ENCODE measurements at regions not wholly inside any gene's neighbourhood (a gene's known extent, or its start where the extent isn't known, plus 50 kb on each side); places are given as distances from the start of the nearest gene placed in this dataset.

DNA sequence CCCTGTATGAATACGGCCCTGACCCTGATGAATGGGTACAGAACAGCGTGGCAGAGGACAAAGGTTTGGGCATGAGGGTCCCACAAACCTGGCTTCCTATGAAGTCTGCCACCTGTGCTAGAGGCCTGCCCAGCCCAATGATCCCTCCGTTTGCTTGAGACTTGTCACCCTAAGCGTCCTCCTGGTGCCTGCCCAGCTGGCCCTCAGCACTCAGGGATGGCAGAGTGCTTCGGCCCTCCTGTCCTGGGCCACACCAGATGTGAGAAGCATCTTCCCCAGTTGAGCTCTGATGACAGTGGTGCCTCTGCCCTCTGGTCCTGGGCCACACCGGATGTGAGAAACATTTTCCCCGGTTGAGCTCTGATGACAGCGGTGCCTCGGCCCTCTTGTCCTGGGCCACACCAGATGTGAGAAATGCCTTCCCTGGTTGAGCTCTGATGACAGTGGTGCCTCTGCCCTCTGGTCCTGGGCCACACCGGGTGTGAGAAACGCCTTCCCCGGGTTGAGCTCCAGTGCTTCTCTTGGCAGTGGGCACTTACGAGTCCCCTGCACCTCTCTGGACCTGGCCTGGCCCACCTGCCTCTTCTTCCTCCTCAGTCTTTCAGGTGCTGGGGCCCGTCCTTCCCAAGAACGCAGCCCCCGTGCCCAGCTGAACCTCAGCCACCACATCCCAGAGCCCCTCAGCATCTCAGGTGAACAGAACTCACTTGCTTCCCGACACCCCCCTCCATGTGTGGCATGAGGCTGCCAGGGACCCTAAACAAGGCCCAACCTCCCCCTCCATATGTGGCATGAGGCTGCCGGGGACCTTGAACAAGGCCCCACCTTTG, 253.1 kb upstream of the IRX1 start:
- ChIA-PET RAD21 (ENCODE audit: unreplicated experiment) (no interaction called here), CTCF (no interaction called here), POLR2A (no interaction called here), SMC1A (ENCODE audit: uncharacterized antibody, unreplicated experiment) (no interaction called here)
- Histone ChIP-seq H3K4me3 (no peak overlapping the region), H3K9me3 (replicated peaks; ENCODE audit: control insufficient read depth, insufficient read depth, low read length) (peaks cover 1% of the 10 kb centered on the region; the same call in 1 of the 3 replicates), H3K36me3 (ENCODE audit: control insufficient read depth in 2 of 2, insufficient read depth in 2 of 2, low read length in 1 of 2) (no peaks in the 10 kb centered on the region), H3K4me2 (ENCODE audit: control insufficient read depth, insufficient read depth) (no peak overlapping the region), H3K79me2 (ENCODE audit: control insufficient read depth, insufficient read depth, low read length) (no peaks in the 10 kb centered on the region), H3K27ac (ENCODE audit: control insufficient read depth, insufficient read depth) (no peak overlapping the region), H4K20me1 (ENCODE audit: control insufficient read depth, insufficient read depth) (no peaks in the 10 kb centered on the region), H2AFZ (ENCODE audit: control insufficient read depth, low read depth, low read length) (no peak overlapping the region), H3K27me3 (replicated peaks in 1 of 2; ENCODE audit: control insufficient read depth in 2 of 2, insufficient read depth in 2 of 2, low read length in 1 of 2) (no peaks in the 10 kb centered on the region), H3K9ac (ENCODE audit: control insufficient read depth, insufficient read depth, low read length) (no peak overlapping the region), H3K4me1 (ENCODE audit: control insufficient read depth, insufficient read depth, low read length) (no peaks in the 10 kb centered on the region)
- intact Hi-C loops (cut with micrococcal nuclease; ENCODE audit: unreplicated experiment) (no loop called here), in situ Hi-C loops (cut with MboI) (no loop called here)
- no TSS peak for BruUV-seq (replicated peaks)
- TF ChIP-seq, protein P1, sequence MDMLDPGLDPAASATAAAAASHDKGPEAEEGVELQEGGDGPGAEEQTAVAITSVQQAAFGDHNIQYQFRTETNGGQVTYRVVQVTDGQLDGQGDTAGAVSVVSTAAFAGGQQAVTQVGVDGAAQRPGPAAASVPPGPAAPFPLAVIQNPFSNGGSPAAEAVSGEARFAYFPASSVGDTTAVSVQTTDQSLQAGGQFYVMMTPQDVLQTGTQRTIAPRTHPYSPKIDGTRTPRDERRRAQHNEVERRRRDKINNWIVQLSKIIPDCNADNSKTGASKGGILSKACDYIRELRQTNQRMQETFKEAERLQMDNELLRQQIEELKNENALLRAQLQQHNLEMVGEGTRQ (IDR thresholded peaks at IDR 0.05; ENCODE audit: borderline replicate concordance, low read depth, low read length): no peak
- TF ChIP-seq CHD1 (IDR thresholded peaks at IDR 0.05; ENCODE audit: low read depth, low read length) (no peak), ASH2L (IDR thresholded peaks at IDR 0.05; ENCODE audit: borderline replicate concordance, low read depth) (no peak), MEF2A (IDR thresholded peaks at IDR 0.05; ENCODE audit: insufficient read depth, low read depth, low read length) (no peak)
- TF ChIP-seq, protein P2, sequence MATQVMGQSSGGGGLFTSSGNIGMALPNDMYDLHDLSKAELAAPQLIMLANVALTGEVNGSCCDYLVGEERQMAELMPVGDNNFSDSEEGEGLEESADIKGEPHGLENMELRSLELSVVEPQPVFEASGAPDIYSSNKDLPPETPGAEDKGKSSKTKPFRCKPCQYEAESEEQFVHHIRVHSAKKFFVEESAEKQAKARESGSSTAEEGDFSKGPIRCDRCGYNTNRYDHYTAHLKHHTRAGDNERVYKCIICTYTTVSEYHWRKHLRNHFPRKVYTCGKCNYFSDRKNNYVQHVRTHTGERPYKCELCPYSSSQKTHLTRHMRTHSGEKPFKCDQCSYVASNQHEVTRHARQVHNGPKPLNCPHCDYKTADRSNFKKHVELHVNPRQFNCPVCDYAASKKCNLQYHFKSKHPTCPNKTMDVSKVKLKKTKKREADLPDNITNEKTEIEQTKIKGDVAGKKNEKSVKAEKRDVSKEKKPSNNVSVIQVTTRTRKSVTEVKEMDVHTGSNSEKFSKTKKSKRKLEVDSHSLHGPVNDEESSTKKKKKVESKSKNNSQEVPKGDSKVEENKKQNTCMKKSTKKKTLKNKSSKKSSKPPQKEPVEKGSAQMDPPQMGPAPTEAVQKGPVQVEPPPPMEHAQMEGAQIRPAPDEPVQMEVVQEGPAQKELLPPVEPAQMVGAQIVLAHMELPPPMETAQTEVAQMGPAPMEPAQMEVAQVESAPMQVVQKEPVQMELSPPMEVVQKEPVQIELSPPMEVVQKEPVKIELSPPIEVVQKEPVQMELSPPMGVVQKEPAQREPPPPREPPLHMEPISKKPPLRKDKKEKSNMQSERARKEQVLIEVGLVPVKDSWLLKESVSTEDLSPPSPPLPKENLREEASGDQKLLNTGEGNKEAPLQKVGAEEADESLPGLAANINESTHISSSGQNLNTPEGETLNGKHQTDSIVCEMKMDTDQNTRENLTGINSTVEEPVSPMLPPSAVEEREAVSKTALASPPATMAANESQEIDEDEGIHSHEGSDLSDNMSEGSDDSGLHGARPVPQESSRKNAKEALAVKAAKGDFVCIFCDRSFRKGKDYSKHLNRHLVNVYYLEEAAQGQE (IDR thresholded peaks at IDR 0.05; ENCODE audit: low read depth, low read length): no peak
- DNase-seq (ENCODE audit: low read depth, low spot score) (no peak), FAIRE-seq (no peak), ATAC-seq (no peak)
- WGBS (ENCODE audit: insufficient coverage, insufficient replicate concordance, low lambda C conversion rate, missing lambda C conversion rate): 47% methylated on average over 18 of the region's 18 CpGs
